Liver (tissue), 8 donors: ENCODE measurements at regions not wholly inside any gene's neighbourhood (a gene's known extent, or its start where the extent isn't known, plus 50 kb on each side); places are given as distances from the start of the nearest gene placed in this dataset.

Source experiments
- DNase-seq: peaks from one replicate; pipeline ENCODE4 v3.0.0-alpha.2; 2017; ENCODE audit warnings: low spot score
- H3K27ac ChIP-seq, 2 donors: one replicate each; pipeline ENCODE4 v1.7.0; 2013; ENCODE audit warnings: inconsistent platforms in 2 of 2, low read length in 2 of 2, control low read depth in 1 of 2, low read depth in 1 of 2, mild to moderate bottlenecking in 1 of 2
- H3K27me3 ChIP-seq, 4 donors: one replicate each; pipeline versions ENCODE4 v1.6.1 to v1.7.0; 2013; ENCODE audit warnings: low read length in 3 of 4, inconsistent platforms in 1 of 4, mild to moderate bottlenecking in 1 of 4, moderate library complexity in 1 of 4; ENCODE audit not compliant: control insufficient read depth in 4 of 4, insufficient read depth in 4 of 4
- H3K36me3 ChIP-seq, 4 donors: one replicate each; pipeline versions ENCODE4 v1.6.1 to v1.7.0; 2013; ENCODE audit warnings: low read length in 3 of 4, mild to moderate bottlenecking in 3 of 4, low read depth in 1 of 4, moderate library complexity in 1 of 4; ENCODE audit not compliant: control insufficient read depth in 4 of 4, insufficient read depth in 3 of 4
- H3K4me1 ChIP-seq, 4 donors: one replicate each; pipeline versions ENCODE4 v1.6.1 to v1.7.0; 2013; ENCODE audit warnings: low read length in 3 of 4, mild to moderate bottlenecking in 3 of 4, moderate library complexity in 1 of 4; ENCODE audit not compliant: control insufficient read depth in 4 of 4, insufficient read depth in 4 of 4
- H3K4me3 ChIP-seq, 3 donors: one replicate each; pipeline versions ENCODE4 v1.6.1 to v1.7.0; 2013; ENCODE audit warnings: low read length in 3 of 3, control low read depth in 1 of 3, low read depth in 1 of 3, mild to moderate bottlenecking in 1 of 3
- H3K9ac ChIP-seq, 2 donors: one replicate each; pipeline ENCODE4 v1.7.0; 2013; ENCODE audit warnings: low read length in 2 of 2, mild to moderate bottlenecking in 2 of 2, moderate library complexity in 2 of 2, control low read depth in 1 of 2, low read depth in 1 of 2
- H3K9me3 ChIP-seq, 4 donors: one replicate each; pipeline versions ENCODE4 v1.6.1 to v1.7.0; 2013; ENCODE audit warnings: low read length in 3 of 4; ENCODE audit not compliant: control insufficient read depth in 4 of 4
- FOXA1 ChIP-seq: IDR thresholded peaks from 2 replicates; pipeline ENCODE4 v1.6.1; 2016; ENCODE audit warnings: antibody characterized with exemption
- HNF4A ChIP-seq, 2 donors: conservative IDR thresholded peaks; 2 replicates each; pipeline ENCODE4 v1.6.1; 2016; ENCODE audit warnings: antibody characterized with exemption in 2 of 2, mild to moderate bottlenecking in 2 of 2
- NR2F2 ChIP-seq: IDR thresholded peaks from 2 replicates; pipeline ENCODE4 v1.6.1; 2016; ENCODE audit warnings: antibody characterized with exemption
- RAD21 ChIP-seq, 2 donors: IDR thresholded peaks; 2 replicates each; pipeline ENCODE4 v1.6.1; 2016; ENCODE audit warnings: antibody characterized with exemption in 2 of 2, mild to moderate bottlenecking in 2 of 2
- RXRA ChIP-seq, 2 donors: IDR thresholded peaks; 2 replicates each; pipeline ENCODE4 v1.6.1; 2017 to 2018; ENCODE audit warnings: antibody characterized with exemption in 2 of 2, mild to moderate bottlenecking in 1 of 2
- SP1 ChIP-seq: IDR thresholded peaks from 2 replicates; pipeline ENCODE4 v1.6.1; 2018; ENCODE audit warnings: antibody characterized with exemption, mild to moderate bottlenecking
- TAF1 ChIP-seq: conservative IDR thresholded peaks from 2 replicates; pipeline ENCODE4 v1.6.1; 2016; ENCODE audit warnings: antibody characterized with exemption, mild to moderate bottlenecking
- YY1 ChIP-seq: IDR thresholded peaks from 2 replicates; pipeline ENCODE4 v1.6.1; 2016; ENCODE audit warnings: antibody characterized with exemption, mild to moderate bottlenecking
- whole genome bisulfite sequencing: extraction: QIAGEN DNeasy Blood & Tissue Kit; methylation state at CpG from one replicate; pipeline ENCODE4 v1.1.7; 2013; 5-methylcytosine and 5-hydroxymethylcytosine counted together
- TF ChIP-seq, protein P1 (sequence below): fragments of 150-350 bp; IDR thresholded peaks from 2 replicates; pipeline ENCODE4 v1.5.1; 2017; ENCODE audit warnings: improper control_type of control experiment, low read depth, low read length; ENCODE audit not compliant: missing input control
- TF ChIP-seq, protein P2 (sequence below): IDR thresholded peaks from 2 replicates; pipeline ENCODE4 v1.6.1; 2016; ENCODE audit warnings: antibody characterized with exemption
- TF ChIP-seq, protein P3 (sequence below): IDR thresholded peaks from 2 replicates; pipeline ENCODE4 v1.6.1; 2016; ENCODE audit warnings: antibody characterized with exemption
- donor health status: healthy.
- donor health status: healthy.
- donor health status: healthy.
- donor health status: healthy.
- donor health status: healthy.

DNA sequence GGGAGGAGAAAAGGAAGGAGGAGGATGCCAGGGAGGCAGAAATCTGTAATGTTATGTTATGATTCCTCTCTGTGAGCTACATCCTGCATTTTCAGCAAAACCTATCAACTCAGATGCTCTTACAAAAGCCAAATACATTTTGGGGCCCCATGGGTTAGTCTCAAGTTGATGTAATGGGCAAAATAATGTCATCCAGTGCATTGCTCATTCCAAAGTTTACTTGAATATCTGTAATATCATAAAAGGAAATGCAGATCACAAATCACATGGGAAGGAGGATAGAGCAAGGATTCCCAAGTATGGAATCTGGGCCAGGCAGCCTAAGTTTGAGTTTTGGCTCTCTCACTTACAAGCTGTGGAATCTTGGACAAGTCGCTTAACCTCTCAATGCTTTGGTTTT, 74.9 kb upstream of the SOD3 start:
- TF ChIP-seq YY1 (no peak), NR2F2 (no peak), RXRA (IDR thresholded peaks at IDR 0.05) (no peak)
- TF ChIP-seq, protein P1, sequence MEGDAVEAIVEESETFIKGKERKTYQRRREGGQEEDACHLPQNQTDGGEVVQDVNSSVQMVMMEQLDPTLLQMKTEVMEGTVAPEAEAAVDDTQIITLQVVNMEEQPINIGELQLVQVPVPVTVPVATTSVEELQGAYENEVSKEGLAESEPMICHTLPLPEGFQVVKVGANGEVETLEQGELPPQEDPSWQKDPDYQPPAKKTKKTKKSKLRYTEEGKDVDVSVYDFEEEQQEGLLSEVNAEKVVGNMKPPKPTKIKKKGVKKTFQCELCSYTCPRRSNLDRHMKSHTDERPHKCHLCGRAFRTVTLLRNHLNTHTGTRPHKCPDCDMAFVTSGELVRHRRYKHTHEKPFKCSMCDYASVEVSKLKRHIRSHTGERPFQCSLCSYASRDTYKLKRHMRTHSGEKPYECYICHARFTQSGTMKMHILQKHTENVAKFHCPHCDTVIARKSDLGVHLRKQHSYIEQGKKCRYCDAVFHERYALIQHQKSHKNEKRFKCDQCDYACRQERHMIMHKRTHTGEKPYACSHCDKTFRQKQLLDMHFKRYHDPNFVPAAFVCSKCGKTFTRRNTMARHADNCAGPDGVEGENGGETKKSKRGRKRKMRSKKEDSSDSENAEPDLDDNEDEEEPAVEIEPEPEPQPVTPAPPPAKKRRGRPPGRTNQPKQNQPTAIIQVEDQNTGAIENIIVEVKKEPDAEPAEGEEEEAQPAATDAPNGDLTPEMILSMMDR, result no peak
- TF ChIP-seq, protein P2, sequence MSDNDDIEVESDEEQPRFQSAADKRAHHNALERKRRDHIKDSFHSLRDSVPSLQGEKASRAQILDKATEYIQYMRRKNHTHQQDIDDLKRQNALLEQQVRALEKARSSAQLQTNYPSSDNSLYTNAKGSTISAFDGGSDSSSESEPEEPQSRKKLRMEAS, result no peak
- H3K27ac ChIP-seq, result no peak overlapping the region
- H3K9ac ChIP-seq, result no peak overlapping the region
- H3K4me1 ChIP-seq, result no peaks in the 10 kb centered on the region
- peaks cover 0 to 2% (median 0%) of the 10 kb centered on the region in 4 donors for H3K9me3 ChIP-seq
- 60% methylated on average over 1 of the region's 1 CpG for WGBS
- DNase-seq, result no peak
- H3K4me3 ChIP-seq, result no peak overlapping the region
- no peaks in the 10 kb centered on the region for H3K36me3 ChIP-seq
- no peaks in the 10 kb centered on the region for H3K27me3 ChIP-seq

DNA sequence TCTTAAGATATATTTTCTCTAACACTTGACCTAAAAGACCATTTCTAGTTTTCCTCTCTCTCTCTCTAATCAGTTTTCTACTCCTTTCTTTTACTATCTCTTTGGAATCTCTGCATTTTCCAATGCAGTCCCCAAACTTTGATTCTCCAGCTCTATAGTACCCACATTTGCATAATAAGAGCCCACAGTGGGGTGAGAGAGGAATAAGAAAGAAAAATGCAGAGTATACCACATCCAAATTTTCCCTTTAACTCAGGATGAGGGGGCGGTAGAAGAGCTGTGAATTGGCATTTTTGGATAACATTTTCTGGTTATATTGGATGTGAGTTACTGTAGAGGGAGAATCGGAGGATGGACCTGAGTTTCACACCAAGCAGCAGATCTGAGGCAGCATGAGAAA, 74.4 kb upstream of the SOD3 start:
- Histone ChIP-seq H3K9ac (no peak overlapping the region), H3K27ac (no peak overlapping the region), H3K9me3 (peaks cover 0 to 2% (median 0%) of the 10 kb centered on the region in 4 donors), H3K4me3 (no peak overlapping the region), H3K27me3 (no peaks in the 10 kb centered on the region), H3K4me1 (no peaks in the 10 kb centered on the region), H3K36me3 (no peaks in the 10 kb centered on the region)
- DNase-seq, result no peak
- TF ChIP-seq HNF4A (conservative IDR thresholded peaks at IDR 0.05), result no peak
- no peak for TF ChIP-seq YY1
- no peak for TF ChIP-seq TAF1
- TF ChIP-seq, protein P1, result no peak
- TF ChIP-seq, protein P3, sequence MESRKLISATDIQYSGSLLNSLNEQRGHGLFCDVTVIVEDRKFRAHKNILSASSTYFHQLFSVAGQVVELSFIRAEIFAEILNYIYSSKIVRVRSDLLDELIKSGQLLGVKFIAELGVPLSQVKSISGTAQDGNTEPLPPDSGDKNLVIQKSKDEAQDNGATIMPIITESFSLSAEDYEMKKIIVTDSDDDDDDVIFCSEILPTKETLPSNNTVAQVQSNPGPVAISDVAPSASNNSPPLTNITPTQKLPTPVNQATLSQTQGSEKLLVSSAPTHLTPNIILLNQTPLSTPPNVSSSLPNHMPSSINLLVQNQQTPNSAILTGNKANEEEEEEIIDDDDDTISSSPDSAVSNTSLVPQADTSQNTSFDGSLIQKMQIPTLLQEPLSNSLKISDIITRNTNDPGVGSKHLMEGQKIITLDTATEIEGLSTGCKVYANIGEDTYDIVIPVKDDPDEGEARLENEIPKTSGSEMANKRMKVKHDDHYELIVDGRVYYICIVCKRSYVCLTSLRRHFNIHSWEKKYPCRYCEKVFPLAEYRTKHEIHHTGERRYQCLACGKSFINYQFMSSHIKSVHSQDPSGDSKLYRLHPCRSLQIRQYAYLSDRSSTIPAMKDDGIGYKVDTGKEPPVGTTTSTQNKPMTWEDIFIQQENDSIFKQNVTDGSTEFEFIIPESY, result no peak
- WGBS, result 62% methylated on average over 2 of the region's 2 CpGs

DNA sequence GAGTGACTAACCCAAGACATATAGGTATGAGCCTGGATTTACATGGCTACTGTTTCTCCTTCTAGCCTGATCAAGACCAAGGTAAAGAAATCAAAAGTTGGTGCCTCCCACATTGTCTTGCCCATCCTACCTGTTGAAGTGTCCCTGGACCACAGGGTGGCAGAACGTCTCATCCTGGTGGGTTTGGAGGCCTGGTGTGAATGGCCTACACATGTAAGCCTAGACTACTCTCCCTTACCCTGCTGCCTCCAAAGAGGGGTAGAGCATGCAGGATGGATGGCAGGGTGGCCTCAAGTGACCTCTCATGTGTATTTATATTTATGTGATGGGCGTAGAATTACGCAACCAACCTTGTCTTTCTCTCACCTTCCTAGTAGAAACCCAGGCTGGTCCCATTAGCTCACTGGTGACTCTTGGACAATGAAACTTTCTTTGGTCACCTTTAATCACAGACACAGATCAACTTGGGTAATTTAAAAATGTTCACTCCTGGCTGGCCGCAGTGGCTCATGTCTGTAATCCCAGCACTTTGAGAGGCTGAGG, 73.3 kb upstream of the SOD3 start:
- H3K27me3 ChIP-seq, result peaks cover 0 to 3% (median 0%) of the 10 kb centered on the region in 4 donors
- H3K4me1 ChIP-seq, result no peaks in the 10 kb centered on the region
- WGBS, result 76% methylated on average over 4 of the region's 4 CpGs
- H3K36me3 ChIP-seq, result no peaks in the 10 kb centered on the region
- H3K9ac ChIP-seq, result no peak overlapping the region
- no peak overlapping the region for H3K27ac ChIP-seq
- H3K9me3 ChIP-seq, result no peaks in the 10 kb centered on the region
- no peak overlapping the region for H3K4me3 ChIP-seq
- TF ChIP-seq FOXA1, result no peak
- TF ChIP-seq RAD21 (IDR thresholded peaks at IDR 0.05), result no peak
- TF ChIP-seq TAF1, result no peak
- no peak for TF ChIP-seq SP1
- TF ChIP-seq RXRA (IDR thresholded peaks at IDR 0.05), result no peak
- DNase-seq, result no peak
